ENCODE measurements at regions not wholly inside any gene's neighbourhood (a gene's known extent, or its start where the extent isn't known, plus 50 kb on each side); places are given as distances from the start of the nearest gene placed in this dataset.

DNA sequence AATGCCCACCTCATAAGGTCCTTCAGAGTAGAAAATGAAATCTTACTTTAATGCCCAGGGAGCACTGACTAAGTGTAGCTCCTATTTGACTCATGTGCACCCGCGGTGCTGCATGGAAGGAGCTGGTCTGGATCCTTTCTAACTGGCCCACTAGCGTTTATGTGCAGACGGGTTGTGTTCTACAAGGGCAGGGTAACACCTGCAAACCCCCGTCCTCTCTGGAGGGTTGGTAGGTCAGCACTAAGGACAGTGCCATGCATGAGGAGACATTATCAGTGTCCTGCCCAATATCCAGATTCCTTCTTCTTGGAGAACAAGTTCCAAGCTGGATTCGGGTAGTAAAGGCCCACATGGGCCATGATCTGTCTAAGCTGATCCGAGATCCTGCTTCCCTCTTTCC, 140.3 kb downstream of the ANKRD60 start:
- TF ChIP-seq, protein P1, sequence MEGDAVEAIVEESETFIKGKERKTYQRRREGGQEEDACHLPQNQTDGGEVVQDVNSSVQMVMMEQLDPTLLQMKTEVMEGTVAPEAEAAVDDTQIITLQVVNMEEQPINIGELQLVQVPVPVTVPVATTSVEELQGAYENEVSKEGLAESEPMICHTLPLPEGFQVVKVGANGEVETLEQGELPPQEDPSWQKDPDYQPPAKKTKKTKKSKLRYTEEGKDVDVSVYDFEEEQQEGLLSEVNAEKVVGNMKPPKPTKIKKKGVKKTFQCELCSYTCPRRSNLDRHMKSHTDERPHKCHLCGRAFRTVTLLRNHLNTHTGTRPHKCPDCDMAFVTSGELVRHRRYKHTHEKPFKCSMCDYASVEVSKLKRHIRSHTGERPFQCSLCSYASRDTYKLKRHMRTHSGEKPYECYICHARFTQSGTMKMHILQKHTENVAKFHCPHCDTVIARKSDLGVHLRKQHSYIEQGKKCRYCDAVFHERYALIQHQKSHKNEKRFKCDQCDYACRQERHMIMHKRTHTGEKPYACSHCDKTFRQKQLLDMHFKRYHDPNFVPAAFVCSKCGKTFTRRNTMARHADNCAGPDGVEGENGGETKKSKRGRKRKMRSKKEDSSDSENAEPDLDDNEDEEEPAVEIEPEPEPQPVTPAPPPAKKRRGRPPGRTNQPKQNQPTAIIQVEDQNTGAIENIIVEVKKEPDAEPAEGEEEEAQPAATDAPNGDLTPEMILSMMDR (IDR thresholded peaks at IDR 0.05; ENCODE audit: low read depth, low read length) = no peak
- no peak for DNase-seq (ENCODE audit: extremely low read depth, low read depth)

DNA sequence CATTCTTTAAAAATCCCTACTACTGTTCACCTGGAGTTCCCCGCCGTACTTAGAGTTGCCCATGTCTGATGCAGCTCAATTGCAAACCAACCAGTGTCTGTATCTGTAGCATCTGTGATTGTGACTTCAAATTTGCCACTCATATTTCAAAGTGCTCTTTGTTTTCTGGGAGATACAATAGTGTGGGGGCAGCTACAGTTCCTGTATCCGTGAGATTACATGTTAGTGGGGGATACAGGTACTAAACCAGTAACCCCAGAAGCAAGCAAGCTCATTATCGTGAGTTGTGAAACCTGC, 140.9 kb downstream of the ANKRD60 start:
- TF ChIP-seq, protein P1 (IDR thresholded peaks at IDR 0.05; ENCODE audit: low read depth, low read length) = no peak
- DNase-seq (ENCODE audit: extremely low read depth, low read depth) = no peak

DNA sequence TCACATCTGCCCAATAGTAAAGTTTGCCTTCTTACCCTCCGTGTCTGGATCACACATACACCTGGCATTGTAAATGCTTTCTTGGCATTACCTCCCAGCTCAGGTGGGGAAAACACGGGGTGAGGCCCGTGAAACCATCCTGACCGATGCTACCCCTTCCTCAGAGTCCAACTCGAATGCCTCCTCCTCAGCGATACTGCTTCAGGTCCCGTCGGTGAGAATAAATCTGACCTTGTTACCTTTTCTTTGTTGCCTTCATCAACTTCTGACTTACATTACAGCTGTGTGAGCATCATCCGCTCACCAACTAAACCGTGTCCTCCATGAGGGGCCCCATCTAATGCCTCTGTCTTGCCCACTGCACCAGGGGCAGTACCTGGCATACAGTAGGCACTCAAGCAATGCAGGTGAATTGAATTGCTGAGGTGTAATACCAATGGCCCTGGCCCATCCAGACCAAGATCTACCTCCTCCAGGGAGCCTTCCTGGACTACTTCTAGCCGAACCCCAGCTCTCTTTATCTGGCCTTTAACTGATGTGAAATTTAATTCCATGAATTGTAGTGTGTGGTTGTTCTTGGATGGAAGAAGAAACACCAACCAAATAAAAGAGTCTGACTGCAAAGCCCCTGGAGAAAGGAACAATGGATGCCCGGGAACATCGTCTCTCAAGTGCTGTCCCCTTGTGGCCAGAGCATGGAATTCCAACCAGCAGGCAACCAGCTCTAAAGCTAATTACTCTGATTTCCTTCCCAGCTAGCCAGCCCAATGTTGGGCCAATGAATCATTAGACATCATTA, 141.5 kb downstream of the ANKRD60 start:
- DNase-seq (ENCODE audit: extremely low read depth, low read depth) = no peak
- TF ChIP-seq, protein P1 (IDR thresholded peaks at IDR 0.05; ENCODE audit: low read depth, low read length) = peak; percentile 93

DNA sequence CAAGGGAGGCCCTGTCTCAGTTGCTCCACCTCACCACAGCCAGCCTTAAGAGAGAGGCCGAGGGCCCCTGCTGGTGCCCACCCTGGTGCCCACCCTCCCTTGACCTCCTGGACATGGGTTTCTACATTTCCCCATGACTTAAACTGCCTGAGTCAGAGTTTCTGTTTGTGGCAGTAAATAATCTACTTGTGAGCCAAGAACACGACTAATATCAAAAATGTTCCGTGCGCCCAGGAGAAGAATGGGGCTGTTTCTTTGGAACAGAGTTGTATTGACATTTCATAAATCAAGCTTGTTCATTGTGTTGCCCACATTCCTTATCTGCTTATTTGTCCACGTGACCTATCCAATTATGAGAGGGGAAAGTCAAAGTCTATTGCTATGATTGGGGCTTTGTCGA, 143.5 kb downstream of the ANKRD60 start:
- DNase-seq (ENCODE audit: extremely low read depth, low read depth) = no peak

DNA sequence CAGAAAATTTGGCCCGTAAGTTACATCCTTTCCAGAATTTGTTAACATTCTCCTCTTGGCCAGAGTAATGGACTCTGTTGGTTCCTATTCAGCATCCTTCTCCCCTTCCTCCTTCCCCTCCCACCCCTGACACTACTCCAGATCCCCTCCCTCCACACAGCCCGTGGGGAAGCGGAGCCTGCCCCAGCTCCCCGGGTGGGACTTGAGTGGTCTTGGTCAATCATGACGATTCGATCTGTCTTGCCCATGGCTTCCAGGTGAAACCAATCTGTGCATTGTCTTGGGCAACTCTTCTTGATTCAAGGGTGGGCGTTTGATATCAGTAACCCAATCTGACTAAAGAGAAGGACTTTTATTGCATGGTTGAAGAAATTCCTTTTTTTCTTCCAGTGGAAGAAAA, 143.9 kb downstream of the ANKRD60 start:
- DNase-seq (ENCODE audit: extremely low read depth, low read depth) = no peak
- TF ChIP-seq, protein P1 (IDR thresholded peaks at IDR 0.05; ENCODE audit: low read depth, low read length) = no peak

More for the DNA sequence above, 143.5 kb downstream of the ANKRD60 start:
- TF ChIP-seq, protein P1 (IDR thresholded peaks at IDR 0.05; ENCODE audit: low read depth, low read length) = no peak

DNA sequence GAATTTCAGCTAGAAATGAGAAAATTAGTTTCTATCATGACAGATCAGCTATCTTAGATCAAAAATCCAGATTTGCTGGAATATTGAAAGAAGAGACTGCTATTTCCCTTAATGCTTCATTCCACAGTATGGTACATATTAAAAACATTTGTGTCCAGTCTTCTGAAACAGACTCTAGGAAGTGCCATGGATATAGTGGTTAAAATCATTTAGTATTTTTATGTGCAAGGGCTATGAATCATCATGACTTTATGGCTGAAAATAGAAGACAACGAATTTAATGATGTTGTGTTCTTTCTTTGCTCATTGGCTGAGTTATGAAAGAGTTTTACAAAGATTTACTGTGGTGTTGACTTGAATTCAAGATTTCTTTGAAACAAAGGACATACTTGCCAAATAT, 146.6 kb downstream of the ANKRD60 start:
- TF ChIP-seq, protein P1 (IDR thresholded peaks at IDR 0.05; ENCODE audit: low read depth, low read length) = no peak
- no peak for DNase-seq (ENCODE audit: extremely low read depth, low read depth)

DNA sequence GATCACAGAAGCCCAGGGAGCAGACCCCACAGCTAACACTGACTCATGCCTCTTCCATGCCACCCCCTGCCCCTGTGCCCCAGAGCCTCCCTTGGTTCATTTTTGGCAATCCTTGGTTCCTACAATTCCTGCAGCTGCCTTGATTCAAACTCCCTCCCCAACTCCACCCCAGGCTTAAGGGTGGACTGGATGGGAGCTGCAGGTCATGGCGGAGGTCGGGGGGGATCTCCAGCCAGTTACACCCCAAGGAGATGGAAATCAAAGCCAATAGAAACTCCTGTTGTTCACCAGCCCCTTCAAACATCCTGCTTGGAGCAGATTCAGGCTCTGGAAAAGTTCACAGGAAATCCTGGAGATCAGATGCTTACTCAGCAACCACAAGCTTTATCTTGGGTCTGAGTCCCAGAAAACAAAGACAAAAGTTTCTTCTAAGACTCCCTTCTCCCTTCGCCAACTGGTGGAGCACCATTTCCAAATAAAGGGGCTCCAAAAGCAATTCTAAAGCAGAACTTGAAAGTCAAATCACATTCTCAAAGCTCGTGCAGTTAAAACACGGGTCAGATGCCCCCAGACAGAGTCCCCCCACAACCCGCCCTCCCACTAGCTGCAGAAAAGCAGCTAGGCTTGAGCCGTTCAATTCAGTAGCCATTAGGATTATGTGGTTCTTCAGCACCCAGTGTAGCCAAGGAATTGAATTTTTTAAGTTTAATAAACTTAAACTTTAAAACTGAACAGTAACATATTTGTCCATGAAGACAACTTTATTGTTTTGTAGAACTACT, 149.5 kb downstream of the ANKRD60 start:
- no peak for DNase-seq (ENCODE audit: extremely low read depth, low read depth)
- TF ChIP-seq, protein P1 (IDR thresholded peaks at IDR 0.05; ENCODE audit: low read depth, low read length) = no peak
